ENCODE measurements at regions not wholly inside any gene's neighbourhood (a gene's known extent, or its start where the extent isn't known, plus 50 kb on each side); places are given as distances from the start of the nearest gene placed in this dataset.

- no peak for TF ChIP-seq SMAD1 (IDR thresholded peaks at IDR 0.05; ENCODE audit: low read depth, partially characterized antibody)
- TF ChIP-seq NR2F1 (conservative IDR thresholded peaks at IDR 0.05), result no peak
- no peak for TF ChIP-seq BACH1 (IDR thresholded peaks at IDR 0.05; ENCODE audit: borderline replicate concordance)
- TF ChIP-seq YBX1 (IDR thresholded peaks at IDR 0.05), result no peak
- no peak for TF ChIP-seq ATF7 (IDR thresholded peaks at IDR 0.05; ENCODE audit: low read depth)
- no peak for TF ChIP-seq EP300 (IDR thresholded peaks at IDR 0.05; ENCODE audit: borderline replicate concordance in 1 of 2, control insufficient read depth in 1 of 2, low read depth in 2 of 2, low read length in 2 of 2)
- H3K79me2 ChIP-seq (ENCODE audit: control insufficient read depth, insufficient read depth, low read length), result no peaks in the 10 kb centered on the region
- no peak overlapping the region for H3K27ac ChIP-seq (ENCODE audit: control insufficient read depth, insufficient read depth)
- no peaks in the 10 kb centered on the region for H4K20me1 ChIP-seq (ENCODE audit: control insufficient read depth, insufficient read depth)
- no peaks in the 10 kb centered on the region for H3K36me3 ChIP-seq (ENCODE audit: control insufficient read depth in 2 of 2, insufficient read depth in 2 of 2, low read length in 1 of 2)
- no peak overlapping the region for H3K9ac ChIP-seq (ENCODE audit: control insufficient read depth, insufficient read depth, low read length)
- no peaks in the 10 kb centered on the region for H3K9me3 ChIP-seq (replicated peaks; ENCODE audit: control insufficient read depth, insufficient read depth, low read length)
- ChIA-PET CTCF (no interaction called here), POLR2A (no interaction called here), SMC1A (ENCODE audit: uncharacterized antibody, unreplicated experiment) (interaction anchor here (0.9 kb wide), 1 partner anchor 12 kb away, joined by 3 read pairs; no protein-coding TSS in a partner anchor), RAD21 (ENCODE audit: unreplicated experiment) (no interaction called here)
- 0% methylated on average over 4 of the region's 4 CpGs for WGBS (ENCODE audit: insufficient coverage, insufficient replicate concordance, low lambda C conversion rate, missing lambda C conversion rate)
- DNase-seq (ENCODE audit: low read depth, low spot score) (no peak), FAIRE-seq (no peak), ATAC-seq (no peak)
- H3K27me3 ChIP-seq (replicated peaks in 1 of 2; ENCODE audit: control insufficient read depth in 2 of 2, insufficient read depth in 2 of 2, low read length in 1 of 2), result no peaks in the 10 kb centered on the region
- H3K4me3 ChIP-seq, result no peak overlapping the region
- no TSS peak for BruUV-seq (replicated peaks)
- intact Hi-C loops (cut with micrococcal nuclease; ENCODE audit: unreplicated experiment), result no loop called here
- H3K4me2 ChIP-seq (ENCODE audit: control insufficient read depth, insufficient read depth), result no peak overlapping the region
- no peak overlapping the region for H2AFZ ChIP-seq (ENCODE audit: control insufficient read depth, low read depth, low read length)
- in situ Hi-C loops (cut with MboI), result no loop called here
- no peaks in the 10 kb centered on the region for H3K4me1 ChIP-seq (ENCODE audit: control insufficient read depth, insufficient read depth, low read length)
Measured at GRCh38 chr12:19003987-19004619, 125.4 kb upstream of the PLEKHA5 start.

- Histone ChIP-seq H2AFZ (ENCODE audit: control insufficient read depth, low read depth, low read length) (no peak overlapping the region), H4K20me1 (ENCODE audit: control insufficient read depth, insufficient read depth) (no peaks in the 10 kb centered on the region), H3K4me2 (ENCODE audit: control insufficient read depth, insufficient read depth) (no peak overlapping the region), H3K27me3 (replicated peaks in 1 of 2; ENCODE audit: control insufficient read depth in 2 of 2, insufficient read depth in 2 of 2, low read length in 1 of 2) (no peaks in the 10 kb centered on the region), H3K9ac (ENCODE audit: control insufficient read depth, insufficient read depth, low read length) (no peak overlapping the region), H3K79me2 (ENCODE audit: control insufficient read depth, insufficient read depth, low read length) (no peaks in the 10 kb centered on the region), H3K27ac (ENCODE audit: control insufficient read depth, insufficient read depth) (no peak overlapping the region), H3K4me3 (no peak overlapping the region), H3K9me3 (replicated peaks; ENCODE audit: control insufficient read depth, insufficient read depth, low read length) (no peaks in the 10 kb centered on the region), H3K36me3 (ENCODE audit: control insufficient read depth in 2 of 2, insufficient read depth in 2 of 2, low read length in 1 of 2) (no peaks in the 10 kb centered on the region), H3K4me1 (ENCODE audit: control insufficient read depth, insufficient read depth, low read length) (no peaks in the 10 kb centered on the region)
- FAIRE-seq, result no peak
- SMC1A ChIA-PET (ENCODE audit: uncharacterized antibody, unreplicated experiment), result no interaction called here
- POLR2A ChIA-PET, result no interaction called here
- no TSS peak for BruUV-seq (replicated peaks)
- no peak for DNase-seq (ENCODE audit: low read depth, low spot score)
- intact Hi-C loops (cut with micrococcal nuclease; ENCODE audit: unreplicated experiment), result no loop called here
- RAD21 ChIA-PET (ENCODE audit: unreplicated experiment), result no interaction called here
- WGBS (ENCODE audit: insufficient coverage, insufficient replicate concordance, low lambda C conversion rate, missing lambda C conversion rate), result 24% methylated on average over 4 of the region's 4 CpGs
- no peak for ATAC-seq
- CTCF ChIA-PET, result no interaction called here
- in situ Hi-C loops (cut with MboI), result no loop called here
- no peak for TF ChIP-seq YBX1 (IDR thresholded peaks at IDR 0.05)
- no peak for TF ChIP-seq RCOR1 (conservative IDR thresholded peaks at IDR 0.05; ENCODE audit: low read depth, low read length)
- TF ChIP-seq ZBTB40 (IDR thresholded peaks at IDR 0.05; ENCODE audit: borderline replicate concordance), result no peak
- TF ChIP-seq RELB (IDR thresholded peaks at IDR 0.05; ENCODE audit: low read depth), result no peak
- no peak for TF ChIP-seq NFXL1 (IDR thresholded peaks at IDR 0.05; ENCODE audit: borderline replicate concordance)
- no peak for TF ChIP-seq RBBP5 (conservative IDR thresholded peaks at IDR 0.05)
Measured at GRCh38 chr12:19005257-19005801, 124.2 kb upstream of the PLEKHA5 start.

All from GM12878 (cell line).